Activated CD4-positive, alpha-beta T cell treated with anti-CD3 and anti-CD28 coated beads for 4 hours (primary cell): ENCODE measurements at regions not wholly inside any gene's neighbourhood (a gene's known extent, or its start where the extent isn't known, plus 50 kb on each side); places are given as distances from the start of the nearest gene placed in this dataset.
"Not testable (repeated sequence)": the region's sequence is repeated elsewhere in the genome, so short reads cannot be mapped to it uniquely, and the experiment has no call there.

ENCODE experiments used
- DNase-seq, 2 donors: peaks; one replicate each; pipeline ENCODE4 v3.0.0-alpha.2; 2020

DNA sequence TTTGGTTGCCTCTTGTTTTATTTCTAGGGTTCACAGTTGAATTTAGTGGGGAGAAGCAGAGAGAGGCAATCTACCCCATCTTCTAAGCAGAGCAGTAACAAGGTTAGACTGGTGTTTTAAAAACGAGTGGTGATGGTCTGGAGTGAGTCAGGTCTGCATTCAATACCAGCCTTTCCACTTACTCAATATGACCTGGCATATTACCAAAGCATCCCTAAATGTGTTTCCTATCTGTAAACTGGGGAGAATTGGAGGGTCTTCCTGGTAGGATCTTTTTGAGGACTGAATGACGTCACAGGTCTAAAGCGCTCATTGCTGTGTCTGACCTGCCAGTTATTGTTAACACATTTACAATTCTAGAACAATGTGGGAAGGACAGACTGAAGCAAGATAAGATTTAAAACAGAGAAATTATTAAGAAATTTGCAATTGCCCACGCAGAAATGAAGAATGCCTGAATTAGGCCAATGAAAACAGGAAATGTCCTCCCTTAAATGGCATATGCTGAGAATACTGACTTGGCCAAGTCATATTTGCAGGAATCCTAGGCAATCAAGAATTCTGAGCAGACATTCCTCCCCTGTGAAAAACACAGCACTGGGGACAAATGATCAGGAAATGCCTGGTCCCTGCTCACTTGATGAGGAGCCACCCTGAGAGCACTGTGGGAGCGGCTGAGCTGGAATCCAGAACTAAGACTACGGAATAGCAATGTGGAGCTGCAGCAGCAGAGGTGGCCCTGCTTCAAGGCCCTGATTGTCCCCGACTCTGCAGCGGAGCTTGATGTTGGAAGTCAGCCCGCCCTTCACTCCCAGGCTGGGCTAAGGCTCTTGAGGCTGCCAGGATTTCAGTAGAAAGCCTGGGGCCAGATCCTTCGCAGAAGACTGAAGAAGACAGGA, 184.5 kb upstream of the CXCL12 start:
- DNase-seq, result no peak

DNA sequence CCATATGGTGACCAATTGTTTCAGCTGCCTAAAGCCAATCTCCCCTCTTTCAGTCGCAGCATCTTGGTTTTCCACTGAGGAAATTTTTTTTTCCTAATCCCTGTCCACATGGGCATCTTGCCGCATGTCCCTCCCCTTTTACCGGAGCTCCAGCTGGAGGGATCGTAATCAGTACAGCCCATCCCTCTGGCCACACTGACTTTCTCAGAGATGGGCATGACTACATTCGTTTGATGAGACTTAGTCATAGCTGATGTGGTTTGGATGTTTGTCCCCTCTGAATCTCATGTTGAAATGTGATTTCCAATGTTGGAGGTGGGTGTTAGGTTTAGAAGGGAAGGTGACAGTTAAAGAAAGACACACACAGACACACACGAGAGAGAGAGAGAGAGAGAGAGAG, 186.8 kb upstream of the CXCL12 start:
- no peak for DNase-seq

- no peak for DNase-seq
These were observed 187.2 kb upstream of the CXCL12 start for GRCh38 chr10:44572146-44572545.

DNA sequence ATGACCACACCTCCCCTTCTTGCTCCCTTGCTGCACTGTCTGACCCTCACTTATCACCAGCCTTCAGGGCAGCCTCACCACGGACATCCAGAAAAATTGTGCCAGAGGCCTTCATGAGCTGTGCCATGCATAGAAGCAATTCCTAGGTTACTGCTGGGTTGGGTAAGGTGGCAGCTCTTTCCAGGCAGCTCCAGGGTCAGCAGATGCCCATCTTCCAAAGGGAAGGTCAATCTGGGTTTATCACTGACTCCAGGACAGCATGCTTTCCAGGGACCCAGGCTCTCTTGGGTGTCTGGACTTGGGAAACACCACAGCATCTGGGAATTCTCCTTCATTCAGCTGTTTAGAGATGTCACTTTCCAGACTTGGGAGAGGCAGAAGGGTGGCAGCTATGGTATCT, 188.9 kb upstream of the CXCL12 start:
- no peak for DNase-seq

- no peak for DNase-seq
These were observed 189.9 kb upstream of the CXCL12 start for GRCh38 chr10:44574596-44575480.

DNA sequence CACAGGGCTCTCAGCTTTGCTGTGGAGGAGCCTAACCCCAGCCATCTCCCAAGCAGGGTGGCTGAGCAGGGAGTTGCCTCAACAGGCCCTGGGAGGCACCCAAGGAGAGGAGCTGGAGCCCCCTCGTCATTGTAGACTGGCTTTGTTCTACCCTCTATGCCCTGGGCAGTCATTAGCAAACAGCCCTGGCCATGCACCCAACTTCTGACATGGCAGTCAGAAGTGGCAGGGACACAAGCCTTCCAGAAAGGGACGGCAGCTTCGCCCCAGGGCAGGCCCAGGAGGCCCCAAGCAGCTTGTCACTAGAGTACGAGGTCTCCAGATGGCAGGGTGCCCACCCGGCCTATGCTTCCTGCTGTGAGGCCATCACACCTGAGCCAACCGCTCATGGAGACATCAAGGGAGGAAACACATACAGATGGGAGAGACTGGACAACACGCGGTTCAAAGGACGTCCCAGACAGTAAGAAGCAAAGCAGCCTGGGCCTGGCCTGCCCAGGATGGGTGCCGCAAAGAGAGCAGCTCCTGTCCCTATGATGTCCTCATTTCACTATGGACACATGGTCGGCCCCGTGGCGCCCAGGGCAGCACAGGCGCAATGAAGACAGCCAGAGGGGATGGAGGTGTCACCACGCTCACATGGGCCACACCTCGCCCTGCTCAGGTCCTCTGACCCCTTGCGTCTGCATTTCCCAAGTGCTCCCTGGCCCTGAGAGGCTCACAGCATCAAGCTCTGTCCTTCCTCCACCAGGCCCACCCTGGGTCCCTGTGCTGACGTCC, 190.9 kb upstream of the CXCL12 start:
- DNase-seq, result no peak

DNA sequence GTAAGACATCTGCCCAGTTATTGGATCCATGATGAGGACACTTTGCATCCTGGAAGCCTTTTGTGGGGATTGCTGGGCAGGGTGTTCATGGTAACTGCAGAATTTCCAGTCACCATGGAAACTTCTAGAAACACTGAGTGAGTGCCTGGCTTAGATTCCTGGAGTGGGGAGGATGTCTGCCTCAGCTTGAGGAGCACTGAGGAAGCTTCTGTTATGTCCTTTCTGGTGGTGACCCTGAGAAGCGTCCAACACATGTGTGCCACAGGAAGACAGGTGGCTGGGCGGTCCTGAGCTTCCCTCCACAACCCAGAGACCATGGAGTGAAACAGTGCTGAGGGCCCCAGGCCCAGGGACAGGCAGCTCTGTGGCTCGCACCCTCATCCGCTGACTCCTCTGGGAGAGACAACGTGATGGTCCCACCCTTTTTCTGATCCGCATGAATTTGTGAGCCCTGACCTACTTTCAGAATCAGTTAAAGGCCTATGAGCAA, 191.8 kb upstream of the CXCL12 start:
- DNase-seq, result peak in 1 of 2 donors; percentile 10

DNA sequence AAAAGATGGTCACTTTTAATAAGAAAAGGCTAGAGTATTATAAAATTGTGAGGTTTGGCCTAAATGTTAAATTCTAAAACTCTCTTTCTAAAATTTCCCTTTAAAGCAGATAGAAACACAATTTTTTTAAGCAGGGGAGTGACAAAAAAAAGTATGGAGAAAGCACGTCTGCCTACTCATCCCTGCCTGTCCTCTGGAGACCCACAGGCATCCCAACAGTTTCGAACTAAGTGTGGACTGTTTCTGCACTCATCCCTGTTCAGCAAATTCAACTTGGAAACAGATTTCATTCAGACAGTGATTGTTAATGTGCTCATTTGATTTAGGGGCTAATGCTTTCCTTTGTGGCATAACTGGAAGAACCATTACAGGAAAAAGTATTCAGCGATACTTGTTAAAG, 192.6 kb upstream of the CXCL12 start:
- no peak for DNase-seq

GRCh38 chr10:44578271-44578670, 193.4 kb upstream of the CXCL12 start:
- no peak for DNase-seq

- not testable (repeated sequence) for DNase-seq
These were observed 194.1 kb upstream of the CXCL12 start for GRCh38 chr10:44578963-44579362.

DNA sequence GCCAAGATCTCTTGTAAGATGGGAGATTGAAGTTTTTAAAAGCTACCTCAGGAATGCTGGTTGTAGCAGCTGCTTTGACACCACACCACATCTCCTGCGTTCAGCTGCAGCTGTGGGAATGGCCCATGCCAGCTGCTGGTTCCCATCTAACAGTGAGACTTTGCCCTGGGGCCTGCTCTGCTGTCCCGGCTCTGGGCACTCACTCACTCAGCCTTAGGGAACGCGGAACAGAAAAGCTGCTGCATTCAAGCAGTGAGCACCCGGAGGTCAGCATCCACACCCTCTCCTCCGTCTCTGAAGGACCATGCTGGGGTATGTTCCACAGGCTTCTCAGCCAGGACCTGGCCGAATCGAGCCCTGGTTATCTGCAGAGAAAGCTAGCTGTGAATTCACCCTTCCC, 197.1 kb upstream of the CXCL12 start:
- no peak for DNase-seq

- DNase-seq, result no peak
These were observed 202.8 kb upstream of the CXCL12 start for GRCh38 chr10:44587488-44588318.

- DNase-seq, result no peak
These were observed 204.5 kb upstream of the CXCL12 start for GRCh38 chr10:44589181-44589943.

DNA sequence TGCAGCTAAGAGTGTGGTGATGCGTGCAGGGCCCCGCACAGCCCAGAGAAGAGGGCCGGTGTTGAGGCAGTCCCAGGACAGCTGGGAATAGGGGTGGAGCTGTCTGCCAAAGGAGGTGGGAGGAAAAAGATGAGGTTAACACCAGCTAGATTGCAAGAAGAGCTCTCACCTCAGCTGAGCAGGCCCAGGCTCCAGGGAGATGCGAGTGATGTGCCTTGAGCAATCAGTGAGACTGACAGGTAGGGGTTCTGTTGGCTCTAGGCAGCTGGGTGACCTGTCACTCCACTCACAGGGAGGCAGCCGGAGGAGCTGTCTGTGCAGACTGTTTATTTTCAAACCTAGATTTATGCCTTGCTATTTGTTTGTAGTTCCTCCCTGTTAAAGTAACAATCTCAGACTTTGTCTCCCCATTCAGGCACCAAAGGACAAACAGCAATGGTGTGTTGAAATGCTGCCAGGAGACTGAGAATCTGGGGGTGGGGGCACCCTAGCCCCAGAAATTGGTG, 205.1 kb upstream of the CXCL12 start:
- no peak for DNase-seq

GRCh38 chr10:44591911-44592310, 207.0 kb upstream of the CXCL12 start:
- DNase-seq, result no peak

- no peak for DNase-seq
These were observed 209.1 kb upstream of the CXCL12 start for GRCh38 chr10:44593952-44594351.

- no peak for DNase-seq
These were observed 222.2 kb upstream of the CXCL12 start for GRCh38 chr10:44607116-44607515.

GRCh38 chr10:44618910-44619309, 234.0 kb upstream of the CXCL12 start:
- DNase-seq, result no peak

GRCh38 chr10:44619521-44619920, 234.6 kb upstream of the CXCL12 start:
- no peak for DNase-seq

GRCh38 chr10:44619975-44620374, 235.1 kb upstream of the CXCL12 start:
- no peak for DNase-seq
